ENCODE measurements at regions not wholly inside any gene's neighbourhood (a gene's known extent, or its start where the extent isn't known, plus 50 kb on each side); places are given as distances from the start of the nearest gene placed in this dataset.
"Not testable (repeated sequence)": the region's sequence is repeated elsewhere in the genome, so short reads cannot be mapped to it uniquely, and the experiment has no call there.

- intact Hi-C loops (cut with DNase I), result no loop called here
- TF ChIP-seq POLR2A (IDR thresholded peaks at IDR 0.05) (no peak), CTCF (IDR thresholded peaks at IDR 0.05) (peak in 5 of 6 experiments; percentile 21 to 49 (median 24))
- H3K36me3 ChIP-seq, result no peaks in the 10 kb centered on the region
- no peak overlapping the region for H3K27ac ChIP-seq
- no peaks in the 10 kb centered on the region for H3K9me3 ChIP-seq
- H3K27me3 ChIP-seq, result no peaks in the 10 kb centered on the region
- H3K4me1 ChIP-seq, result peaks cover 0 to 4% (median 0%) of the 10 kb centered on the region in 3 donors
- WGBS, 2 donors, result 43 to 60% methylated on average over 3 of the region's 3 CpGs
- DNase-seq, result no peak
- no peak overlapping the region for H3K4me3 ChIP-seq
Measured at GRCh38 chr4:100907465-100908454, 389.9 kb upstream of the EMCN start.

GRCh38 chr4:100906973-100907372 lies 389.2 kb upstream of the EMCN start:
- Histone ChIP-seq H3K36me3 (no peaks in the 10 kb centered on the region), H3K9me3 (no peaks in the 10 kb centered on the region), H3K27me3 (no peaks in the 10 kb centered on the region), H3K27ac (no peak overlapping the region), H3K4me1 (peaks cover 0 to 4% (median 0%) of the 10 kb centered on the region in 3 donors), H3K4me3 (no peak overlapping the region)
- TF ChIP-seq CTCF (IDR thresholded peaks at IDR 0.05) (no peak), POLR2A (IDR thresholded peaks at IDR 0.05) (no peak)
- DNase-seq, result no peak
- intact Hi-C loops (cut with DNase I), result no loop called here
- 80 to 88% methylated on average over 3 of the region's 3 CpGs for WGBS, 2 donors

GRCh38 chr4:100900945-100901344 lies 383.1 kb upstream of the EMCN start:
- H3K36me3 ChIP-seq; intact Hi-C loops (cut with DNase I); H3K27ac ChIP-seq; DNase-seq; H3K9me3 ChIP-seq; H3K4me3 ChIP-seq; H3K4me1 ChIP-seq; H3K27me3 ChIP-seq: not testable (repeated sequence)
- WGBS, 2 donors, result 86% methylated on average over 1 of the region's 5 CpGs; no CpG with 5 or more reads in 1 of the 2 donors

- intact Hi-C loops (cut with DNase I), result no loop called here
Measured at GRCh38 chr4:100900134-100900533, 382.3 kb upstream of the EMCN start.

GRCh38 chr4:100898844-100899243 lies 381.0 kb upstream of the EMCN start:
- H3K4me3 ChIP-seq, result no peak overlapping the region
- no peak for DNase-seq
- H3K36me3 ChIP-seq, result no peaks in the 10 kb centered on the region
- H3K4me1 ChIP-seq, result peaks cover 0 to 4% (median 0%) of the 10 kb centered on the region in 3 donors
- no peaks in the 10 kb centered on the region for H3K27me3 ChIP-seq
- intact Hi-C loops (cut with DNase I), result no loop called here
- TF ChIP-seq CTCF (IDR thresholded peaks at IDR 0.05), result no peak
- TF ChIP-seq POLR2A (IDR thresholded peaks at IDR 0.05), result no peak
- no peaks in the 10 kb centered on the region for H3K9me3 ChIP-seq
- no peak overlapping the region for H3K27ac ChIP-seq

More at GRCh38 chr4:100900134-100900533, 382.3 kb upstream of the EMCN start:
- no peak for DNase-seq
- Histone ChIP-seq H3K9me3 (no peaks in the 10 kb centered on the region), H3K36me3 (no peaks in the 10 kb centered on the region), H3K4me3 (no peak overlapping the region), H3K27me3 (no peaks in the 10 kb centered on the region), H3K27ac (no peak overlapping the region), H3K4me1 (no peaks in the 10 kb centered on the region)
- TF ChIP-seq POLR2A (IDR thresholded peaks at IDR 0.05) (no peak), CTCF (IDR thresholded peaks at IDR 0.05) (no peak)
- WGBS, 2 donors, result 87 to 96% methylated on average over 5 to 9 of the region's 11 CpGs
